ENCODE measurements at regions not wholly inside any gene's neighbourhood (a gene's known extent, or its start where the extent isn't known, plus 50 kb on each side); places are given as distances from the start of the nearest gene placed in this dataset.

DNA sequence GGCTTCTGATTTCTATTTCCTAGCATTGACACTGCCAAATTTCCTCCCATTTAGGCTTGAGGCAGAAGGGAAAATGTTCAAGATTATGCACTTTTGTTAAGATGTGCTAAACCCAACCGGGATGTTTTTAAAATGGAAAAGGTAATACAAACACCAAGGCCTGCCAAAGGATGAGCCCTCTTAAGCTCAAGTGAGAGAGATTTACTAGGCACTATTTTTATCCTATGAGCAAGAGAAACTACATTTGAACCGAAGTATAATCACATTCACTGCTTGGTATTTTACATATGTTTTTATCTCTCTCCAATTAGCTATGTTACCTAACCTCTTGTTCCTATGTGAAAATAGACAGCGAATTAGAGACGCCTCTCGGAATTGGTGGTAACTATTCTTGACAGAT lies 295.8 kb downstream of the GABRB3 start:
- DNase-seq (ENCODE audit: low spot score) (no peak), ATAC-seq (ENCODE audit: low FRiP score) (no peak)
- TF ChIP-seq, protein P1, sequence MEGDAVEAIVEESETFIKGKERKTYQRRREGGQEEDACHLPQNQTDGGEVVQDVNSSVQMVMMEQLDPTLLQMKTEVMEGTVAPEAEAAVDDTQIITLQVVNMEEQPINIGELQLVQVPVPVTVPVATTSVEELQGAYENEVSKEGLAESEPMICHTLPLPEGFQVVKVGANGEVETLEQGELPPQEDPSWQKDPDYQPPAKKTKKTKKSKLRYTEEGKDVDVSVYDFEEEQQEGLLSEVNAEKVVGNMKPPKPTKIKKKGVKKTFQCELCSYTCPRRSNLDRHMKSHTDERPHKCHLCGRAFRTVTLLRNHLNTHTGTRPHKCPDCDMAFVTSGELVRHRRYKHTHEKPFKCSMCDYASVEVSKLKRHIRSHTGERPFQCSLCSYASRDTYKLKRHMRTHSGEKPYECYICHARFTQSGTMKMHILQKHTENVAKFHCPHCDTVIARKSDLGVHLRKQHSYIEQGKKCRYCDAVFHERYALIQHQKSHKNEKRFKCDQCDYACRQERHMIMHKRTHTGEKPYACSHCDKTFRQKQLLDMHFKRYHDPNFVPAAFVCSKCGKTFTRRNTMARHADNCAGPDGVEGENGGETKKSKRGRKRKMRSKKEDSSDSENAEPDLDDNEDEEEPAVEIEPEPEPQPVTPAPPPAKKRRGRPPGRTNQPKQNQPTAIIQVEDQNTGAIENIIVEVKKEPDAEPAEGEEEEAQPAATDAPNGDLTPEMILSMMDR (IDR thresholded peaks at IDR 0.05): no peak

DNA sequence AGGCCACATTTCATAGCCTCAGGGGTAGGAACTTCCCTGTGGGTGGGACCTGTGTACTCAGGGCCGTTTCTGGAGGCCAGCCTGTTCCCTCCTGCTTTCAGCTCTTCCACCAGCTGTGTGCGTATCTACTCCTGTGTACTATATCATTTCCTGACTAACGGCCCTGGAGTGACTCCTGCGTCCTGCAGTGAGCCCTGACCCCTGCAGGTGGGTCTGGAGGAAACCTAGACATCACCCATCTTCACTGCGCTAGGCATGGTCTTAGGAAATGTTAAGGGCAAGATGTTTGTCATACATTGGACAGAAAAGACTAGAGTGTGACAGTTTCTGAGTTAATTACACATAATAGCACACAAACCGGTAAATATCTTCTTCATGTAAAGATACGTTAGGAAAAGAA lies 297.3 kb downstream of the GABRB3 start:
- ATAC-seq (ENCODE audit: low FRiP score): no peak

DNA sequence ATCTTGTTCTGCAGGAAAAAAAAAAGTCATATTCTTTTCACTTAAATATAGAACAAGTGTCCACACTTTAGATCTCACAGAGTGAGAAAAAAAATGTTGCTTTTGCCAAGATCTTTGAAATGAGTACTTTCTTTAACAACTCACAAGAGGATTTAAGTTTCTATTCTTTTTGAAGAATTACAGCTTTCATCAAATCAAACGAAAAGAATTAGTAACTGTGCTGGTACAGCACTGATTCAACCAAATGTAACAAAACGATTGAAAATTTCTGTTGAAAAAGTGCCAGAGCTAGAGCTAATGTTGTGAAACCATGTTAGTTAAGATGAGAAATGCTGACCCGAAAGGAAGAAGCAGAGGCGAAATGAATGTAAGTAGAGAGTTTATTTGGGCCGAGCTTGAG lies 300.2 kb downstream of the GABRB3 start:
- DNase-seq (ENCODE audit: low spot score) (no peak), ATAC-seq (ENCODE audit: low FRiP score) (no peak)
- TF ChIP-seq, protein P1 (IDR thresholded peaks at IDR 0.05): no peak

More for the DNA sequence above, 297.3 kb downstream of the GABRB3 start:
- DNase-seq (ENCODE audit: low spot score): no peak
- TF ChIP-seq, protein P1 (IDR thresholded peaks at IDR 0.05): no peak

DNA sequence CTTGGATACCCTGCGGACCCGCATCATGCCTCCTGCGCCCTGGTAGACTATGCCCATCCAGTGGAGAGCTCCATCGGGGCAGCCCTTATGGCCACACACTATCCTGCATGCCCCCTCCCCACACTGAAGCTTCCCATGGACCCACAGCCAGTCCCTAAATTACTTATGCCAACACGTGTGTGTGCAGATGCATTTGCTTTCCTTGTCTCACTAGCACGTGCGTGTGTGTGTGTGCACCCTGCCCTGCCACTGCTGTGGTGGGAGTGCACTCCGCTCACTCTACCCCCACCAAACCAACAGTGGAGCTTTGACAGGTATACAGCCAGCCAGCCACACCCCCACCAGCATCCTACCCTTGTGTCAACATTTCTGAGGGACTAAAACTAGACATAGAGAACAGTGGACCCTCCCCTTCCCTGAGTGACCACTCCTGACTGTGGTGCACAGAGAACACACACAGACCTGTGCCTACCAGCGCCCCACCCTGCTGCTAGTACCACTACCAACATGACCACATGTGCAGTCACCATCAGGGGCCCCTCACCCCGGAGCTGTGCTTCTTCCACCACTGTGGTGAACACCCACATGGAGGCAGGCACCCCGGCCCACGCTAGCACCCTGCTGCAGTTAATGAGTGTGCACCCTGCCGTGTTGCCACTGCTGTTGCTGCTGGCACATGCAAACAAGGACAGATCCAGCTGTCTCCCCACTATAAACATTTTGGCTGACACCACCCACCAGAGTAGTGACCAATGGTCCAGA lies 310.8 kb downstream of the GABRB3 start:
- TF ChIP-seq, protein P1 (IDR thresholded peaks at IDR 0.05): no peak
- no peak for ATAC-seq (ENCODE audit: low FRiP score)
- DNase-seq (ENCODE audit: low spot score): no peak

DNA sequence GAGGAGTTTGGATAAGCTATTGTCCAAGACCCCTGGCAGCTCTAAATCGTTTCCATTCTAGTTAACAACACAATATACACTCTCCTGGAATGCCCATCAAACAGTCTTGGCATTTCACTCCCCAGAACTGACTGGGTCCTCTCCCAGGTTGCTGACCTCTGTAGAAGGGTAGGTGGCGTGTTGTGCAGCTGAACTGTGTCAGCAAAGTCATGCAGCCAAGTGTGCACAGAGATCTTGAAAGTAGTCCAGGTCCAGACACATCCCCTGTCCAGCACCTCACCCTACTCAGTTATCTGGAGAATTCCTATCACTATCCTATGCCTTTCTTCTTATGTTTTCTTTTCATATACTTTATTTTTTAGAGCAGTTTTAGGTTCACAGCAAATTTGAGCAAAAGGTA lies 312.7 kb downstream of the GABRB3 start:
- TF ChIP-seq, protein P1 (IDR thresholded peaks at IDR 0.05): no peak
- DNase-seq (ENCODE audit: low spot score): no peak
- no peak for ATAC-seq (ENCODE audit: low FRiP score)

DNA sequence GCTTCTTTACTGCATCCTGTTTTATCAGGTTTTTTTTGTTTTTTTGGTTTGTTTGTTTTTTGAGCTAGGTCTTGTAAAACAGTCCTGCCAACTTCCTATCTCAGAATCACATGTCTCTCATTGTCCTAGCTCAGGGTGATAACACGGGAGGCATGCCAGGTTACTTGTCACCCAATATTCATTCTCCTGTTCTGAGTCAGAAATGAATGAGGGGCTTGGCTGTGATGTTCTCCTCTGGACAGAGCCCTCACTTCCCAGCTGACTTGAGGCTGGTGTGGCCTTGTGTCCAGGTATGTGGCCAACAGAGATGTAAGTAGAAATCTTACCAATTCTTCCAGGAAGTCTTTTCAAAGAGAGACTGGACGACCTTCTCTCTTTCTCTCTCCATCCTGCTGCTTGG lies 317.0 kb downstream of the GABRB3 start:
- no peak for DNase-seq (ENCODE audit: low spot score)
- TF ChIP-seq, protein P1 (IDR thresholded peaks at IDR 0.05): no peak
- no peak for ATAC-seq (ENCODE audit: low FRiP score)

DNA sequence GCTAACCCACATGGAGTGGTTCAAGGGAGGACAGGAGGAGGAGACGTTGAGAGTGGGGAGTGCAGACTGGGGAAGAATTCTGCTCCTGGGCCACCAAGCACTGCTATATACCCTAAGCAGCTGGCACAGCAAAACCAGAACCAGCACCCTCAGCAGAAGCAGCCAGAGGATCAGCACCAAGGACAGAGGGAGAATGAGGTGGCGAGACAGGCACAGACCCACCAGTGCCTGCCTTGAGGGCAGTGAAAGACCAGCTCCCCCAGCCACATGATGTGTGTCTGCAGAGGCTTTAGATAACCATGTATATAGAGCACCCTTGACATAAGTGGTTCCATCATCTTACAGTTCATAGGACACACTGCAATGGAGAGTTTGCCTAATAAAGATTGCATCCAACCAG lies 319.0 kb downstream of the GABRB3 start:
- ATAC-seq (ENCODE audit: low FRiP score) (no peak), DNase-seq (ENCODE audit: low spot score) (no peak)
- TF ChIP-seq, protein P1 (IDR thresholded peaks at IDR 0.05): no peak
